SK-MEL-5 (cell line): ENCODE measurements at regions not wholly inside any gene's neighbourhood (a gene's known extent, or its start where the extent isn't known, plus 50 kb on each side); places are given as distances from the start of the nearest gene placed in this dataset.
A peak's percentile ranks its signal among the peaks of the same experiment; 100 is the strongest.

Experiments
- DNase-seq: peaks from one replicate; pipeline ENCODE4 v3.0.0-alpha.2; 2016; ENCODE audit warnings: low read depth, low spot score
- in situ Hi-C: cut with HindIII; loops from 2 replicates; pipeline ENCODE4 v1.10.0; 2016; ENCODE audit warnings: low sequenced_read_pairs, high pct_unique_total_duplicates, low pct_unique_long_range_greater_than_20kb

- in situ Hi-C loops, result no loop called here
- peak; percentile 8 for DNase-seq
Measured at GRCh38 chr9:92170848-92171247, 55.6 kb upstream of the SPTLC1 start.

- in situ Hi-C loops, result no loop called here
- DNase-seq, result no peak
Measured at GRCh38 chr9:92165484-92165883, 50.3 kb upstream of the SPTLC1 start.
